HG03521 (cell line): ENCODE measurements at regions not wholly inside any gene's neighbourhood (a gene's known extent, or its start where the extent isn't known, plus 50 kb on each side); places are given as distances from the start of the nearest gene placed in this dataset.

ENCODE experiments used
- ATAC-seq: cut with Tn5 transposase; IDR thresholded peaks from one replicate; pipeline ENCODE4 v1.9.1; 2021; ENCODE audit warnings: mild to moderate bottlenecking, moderate library complexity; ENCODE audit not compliant: unreplicated experiment

DNA sequence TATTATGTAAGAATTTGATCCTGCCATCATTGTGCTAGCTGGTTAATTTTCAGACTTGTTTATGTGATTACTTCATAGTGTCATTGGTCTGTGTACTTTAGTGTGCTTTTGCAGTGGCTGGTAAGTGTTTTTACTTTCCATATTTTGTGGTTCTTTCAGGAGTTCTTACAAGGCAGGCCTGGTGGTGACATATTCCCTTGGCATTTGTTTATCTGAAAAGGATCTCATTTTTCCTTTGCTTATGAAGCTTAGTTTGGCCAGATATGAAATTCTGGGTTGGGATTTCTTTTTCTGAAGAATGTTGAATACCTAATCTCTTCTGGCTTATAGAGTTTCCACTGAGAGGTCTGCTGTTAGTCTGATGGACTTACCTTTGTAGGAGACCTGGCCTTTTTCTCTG lies 72.8 kb upstream of the MC4R start:
- no peak for ATAC-seq

DNA sequence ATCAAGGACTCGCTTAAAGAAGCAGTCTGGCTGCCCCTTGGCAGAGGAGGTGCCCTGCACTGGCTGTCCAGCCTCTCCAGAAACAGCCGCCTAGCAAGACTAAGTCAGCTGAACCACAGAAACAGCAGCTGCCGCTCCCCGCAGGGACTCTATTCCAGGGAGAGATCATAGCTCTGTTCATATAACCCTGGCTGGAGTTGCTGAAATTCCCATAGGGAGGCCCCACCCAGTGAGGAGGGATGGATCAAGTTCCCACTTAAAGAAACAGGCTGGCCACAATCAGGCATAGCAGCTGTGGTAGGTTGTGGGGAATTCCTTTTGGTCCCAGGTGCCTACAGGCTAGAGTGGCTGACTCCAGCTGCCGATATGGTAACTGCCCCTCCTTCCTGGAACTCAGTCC lies 74.2 kb upstream of the MC4R start:
- no peak for ATAC-seq

DNA sequence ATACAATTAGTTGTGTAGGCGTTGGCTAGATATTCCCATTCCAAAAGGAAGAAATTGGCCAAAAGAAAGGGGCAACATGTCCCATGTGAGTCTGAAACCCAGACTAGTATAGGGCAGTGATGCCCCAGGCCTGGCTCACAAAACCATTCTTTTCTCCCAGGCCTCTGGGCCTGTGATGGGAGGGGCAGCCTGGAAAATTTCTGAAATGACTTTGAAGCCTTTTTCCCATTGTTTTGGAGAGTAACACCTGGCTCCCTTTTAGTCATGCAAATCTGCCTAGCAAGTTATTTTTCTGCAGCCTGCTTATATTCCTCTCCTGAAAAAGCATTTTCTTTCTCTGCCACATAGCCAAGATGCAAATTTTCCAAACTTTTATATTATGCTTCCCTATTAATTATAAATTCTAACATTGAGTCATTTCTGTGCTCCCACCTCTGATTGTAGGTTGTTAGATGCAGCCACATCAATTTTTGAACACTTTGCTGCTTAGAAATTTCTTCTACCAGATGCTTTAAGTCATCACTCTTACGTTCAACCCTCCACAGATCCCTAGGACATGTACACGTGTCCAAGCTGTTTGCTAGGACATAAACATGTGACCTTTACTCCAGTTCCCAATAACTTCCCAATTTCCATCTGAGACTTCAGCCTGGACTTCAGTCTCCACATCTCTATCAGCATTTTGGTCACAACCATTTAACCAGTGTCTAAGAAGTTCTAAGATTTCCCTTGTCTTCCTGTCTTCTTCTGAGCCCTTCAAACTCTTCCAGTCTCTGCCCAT lies 76.1 kb upstream of the MC4R start:
- no peak for ATAC-seq

DNA sequence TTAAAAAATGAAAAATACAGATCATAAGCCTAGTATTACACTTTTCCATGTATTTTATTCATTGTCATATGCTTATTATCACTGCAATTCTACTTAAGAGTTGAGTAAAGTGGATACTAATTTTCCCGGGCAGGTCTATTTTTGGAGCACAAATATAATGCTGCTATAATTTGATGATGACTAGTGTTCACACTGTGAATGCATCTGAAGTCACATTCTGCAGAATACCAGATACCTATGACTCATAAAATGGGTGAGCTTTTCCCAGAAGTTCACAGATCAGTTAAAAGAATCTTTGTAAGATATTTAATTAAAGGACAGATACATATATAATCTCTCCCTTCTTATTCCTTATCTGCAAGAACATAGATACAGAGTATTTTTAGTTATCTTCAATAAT lies 79.8 kb upstream of the MC4R start:
- no peak for ATAC-seq

DNA sequence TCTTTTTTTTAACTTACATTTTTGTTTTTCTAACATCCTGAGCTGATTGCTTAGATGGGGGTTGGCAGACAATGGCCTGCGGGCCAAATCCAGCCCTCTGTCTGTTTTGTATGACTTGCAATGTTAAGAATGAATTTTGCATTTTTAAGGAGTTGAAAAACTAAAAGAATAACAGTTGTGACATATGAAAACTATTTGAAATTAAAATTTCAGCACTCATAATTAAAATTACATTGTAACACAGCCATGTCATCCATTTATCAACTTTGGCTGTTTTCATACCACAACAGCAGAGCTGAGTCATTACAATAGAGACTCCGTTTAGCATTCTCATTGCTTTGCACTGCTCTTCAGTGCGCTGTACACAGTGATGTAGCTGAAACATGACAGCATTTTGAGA lies 94.1 kb upstream of the MC4R start:
- ATAC-seq, result no peak

DNA sequence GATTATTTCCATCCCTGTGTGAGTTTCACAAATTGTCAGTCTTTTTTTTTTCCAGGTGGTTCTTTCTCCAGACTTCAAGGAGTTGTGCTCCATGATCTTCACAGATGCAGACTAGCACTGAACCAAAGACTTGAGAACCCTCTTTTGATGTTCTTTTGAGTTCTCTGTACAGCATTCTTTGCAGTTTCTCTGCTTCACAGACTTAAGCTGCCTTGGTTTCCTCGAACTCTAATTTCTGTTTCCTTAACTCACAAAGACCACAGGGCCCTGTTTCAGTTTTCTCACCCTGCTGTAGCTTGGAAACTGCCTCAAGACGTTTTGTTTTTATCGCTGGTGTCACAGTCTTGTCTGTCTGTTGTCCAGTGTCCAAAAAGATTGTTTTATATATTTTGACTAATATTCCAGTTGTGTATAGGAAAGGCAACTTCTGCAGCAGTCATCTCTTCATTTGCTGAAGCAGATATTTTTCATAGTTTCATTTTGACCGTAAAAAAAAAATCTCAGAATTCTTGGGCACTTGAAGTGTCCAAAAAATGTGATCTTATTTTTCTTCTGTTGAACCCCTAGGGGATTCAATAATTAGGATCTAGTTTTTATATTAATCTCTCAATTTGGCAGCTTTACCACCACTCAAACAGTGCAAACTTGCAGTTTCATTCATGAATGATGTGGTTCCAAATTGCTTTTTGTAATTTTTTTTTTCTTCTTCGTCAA lies 97.0 kb upstream of the MC4R start:
- ATAC-seq, result no peak

DNA sequence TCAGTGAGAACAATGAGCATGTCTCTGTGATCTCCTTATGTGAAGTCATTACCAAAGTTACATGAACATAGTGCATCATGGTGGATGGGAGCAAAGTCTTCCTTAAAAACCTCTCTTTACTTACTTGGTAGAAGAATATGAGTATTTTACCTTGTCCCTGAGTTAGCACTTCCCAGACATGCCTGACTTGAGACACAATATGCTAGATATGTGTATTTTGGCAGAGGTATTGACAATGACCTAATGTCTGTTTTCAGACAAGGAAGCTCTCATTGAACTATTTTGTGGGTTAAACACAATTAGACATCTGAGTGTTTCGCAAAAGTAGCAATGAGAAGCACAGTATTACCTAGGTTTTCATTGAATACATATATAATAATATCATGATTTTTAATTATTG lies 99.1 kb upstream of the MC4R start:
- ATAC-seq, result no peak

DNA sequence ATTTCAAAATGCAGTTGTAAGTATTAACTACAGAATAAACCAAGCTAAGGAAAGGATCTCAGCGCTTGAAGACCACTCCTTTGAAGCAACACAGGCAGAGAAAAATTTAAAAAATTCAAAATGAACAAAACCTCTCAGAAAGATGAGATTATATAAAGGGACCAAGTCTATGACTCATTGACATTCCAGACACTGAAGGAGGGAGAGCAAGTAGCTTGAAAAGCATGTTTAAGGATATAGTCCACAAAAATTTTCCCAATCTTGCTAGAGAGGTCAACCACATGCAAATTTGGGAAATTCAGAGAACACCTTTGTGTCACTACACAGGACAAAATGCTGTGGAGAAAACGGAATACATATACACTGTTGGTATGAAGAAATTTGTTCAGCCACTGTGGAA lies 112.6 kb upstream of the MC4R start:
- no peak for ATAC-seq

DNA sequence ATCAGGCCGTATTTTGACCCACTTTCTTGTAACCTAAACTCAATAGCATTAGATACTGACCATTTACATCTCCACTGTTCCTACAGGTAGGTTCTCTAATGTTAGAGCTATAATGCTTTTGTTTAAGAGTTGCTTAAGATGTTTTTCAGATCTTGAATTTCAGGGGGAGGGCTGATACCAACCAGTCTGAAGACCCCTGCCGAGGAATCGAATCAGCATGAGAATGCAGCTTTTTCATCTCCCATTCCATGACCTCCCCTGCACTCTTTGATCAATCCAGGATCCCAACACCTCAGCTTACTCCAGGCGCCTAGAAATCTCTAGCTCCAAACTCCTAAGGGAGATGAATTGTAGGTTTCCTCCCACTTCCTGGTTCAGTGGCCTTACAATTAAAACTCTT lies 120.5 kb upstream of the MC4R start:
- ATAC-seq, result no peak

DNA sequence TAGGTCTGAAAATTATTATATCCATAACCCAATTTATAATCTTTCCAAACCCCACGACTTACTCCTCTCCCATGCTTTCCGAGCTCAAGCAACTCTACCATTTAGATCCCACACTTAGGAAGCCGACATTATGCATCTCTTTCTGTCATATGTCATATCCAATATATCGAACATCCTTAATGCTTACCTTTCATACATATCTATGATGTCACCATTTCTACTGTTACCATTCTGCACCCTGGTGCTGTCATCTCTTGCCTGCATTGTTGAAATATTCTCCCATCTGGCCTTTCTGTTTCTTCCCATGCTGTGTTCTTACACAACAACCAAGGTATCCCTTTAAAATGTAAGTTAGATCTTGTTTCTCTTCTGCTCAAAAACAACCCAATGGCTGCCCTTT lies 127.1 kb upstream of the MC4R start:
- ATAC-seq, result no peak

DNA sequence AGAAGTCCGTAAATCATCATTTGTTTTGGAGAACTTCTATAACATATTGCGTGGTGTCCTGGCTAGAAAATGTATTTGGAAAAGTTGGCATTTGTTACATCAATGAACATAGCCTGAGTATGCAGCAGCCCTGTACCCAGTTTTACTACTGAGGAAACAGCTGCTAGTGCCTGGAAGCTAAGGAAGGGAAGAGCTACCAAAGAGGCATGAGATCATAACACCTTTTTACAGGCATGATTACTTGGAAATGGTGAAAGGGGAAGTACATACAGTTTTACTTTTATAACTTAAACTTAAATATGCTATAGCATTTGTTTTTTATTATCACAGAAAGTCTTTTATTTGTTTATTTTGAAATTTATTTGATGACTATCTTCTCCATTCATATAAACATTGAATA lies 128.4 kb upstream of the MC4R start:
- no peak for ATAC-seq

DNA sequence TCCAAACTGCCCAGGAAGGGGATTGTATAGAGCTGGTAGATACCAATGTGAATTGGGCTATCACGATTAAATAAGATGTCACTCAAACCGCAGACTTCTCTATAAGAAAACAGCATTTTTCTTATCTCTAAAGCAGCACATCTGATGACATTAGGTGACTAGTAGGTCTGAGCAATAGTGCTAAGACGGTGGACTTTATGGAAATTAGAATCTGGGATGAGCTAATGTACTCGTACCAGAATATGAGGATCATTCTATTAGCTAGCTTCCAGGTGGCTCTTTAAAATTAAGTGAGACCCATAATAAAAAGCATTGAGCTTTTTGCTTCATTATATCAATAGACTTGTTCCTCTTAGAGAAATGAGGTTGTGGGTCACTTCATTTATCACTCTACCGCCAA lies 130.0 kb upstream of the MC4R start:
- ATAC-seq, result no peak

DNA sequence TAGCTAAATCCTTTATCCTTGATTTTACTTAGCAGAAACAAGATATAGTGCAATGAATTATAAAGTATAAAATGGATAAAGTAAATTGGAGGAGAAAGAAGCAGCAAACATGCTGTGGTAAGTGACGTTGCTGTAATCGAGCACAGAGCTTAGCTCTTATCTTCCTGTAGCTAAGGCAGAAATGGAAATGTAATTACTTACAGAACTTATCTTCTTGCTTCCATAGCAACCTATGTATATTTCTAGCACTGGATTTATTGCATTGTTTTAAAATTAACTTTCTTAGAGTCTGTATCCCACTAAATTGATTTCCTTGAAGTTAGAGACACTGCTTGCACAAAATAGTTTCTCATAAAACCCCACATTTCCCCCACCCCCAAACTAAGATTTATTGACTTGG lies 130.6 kb upstream of the MC4R start:
- no peak for ATAC-seq

DNA sequence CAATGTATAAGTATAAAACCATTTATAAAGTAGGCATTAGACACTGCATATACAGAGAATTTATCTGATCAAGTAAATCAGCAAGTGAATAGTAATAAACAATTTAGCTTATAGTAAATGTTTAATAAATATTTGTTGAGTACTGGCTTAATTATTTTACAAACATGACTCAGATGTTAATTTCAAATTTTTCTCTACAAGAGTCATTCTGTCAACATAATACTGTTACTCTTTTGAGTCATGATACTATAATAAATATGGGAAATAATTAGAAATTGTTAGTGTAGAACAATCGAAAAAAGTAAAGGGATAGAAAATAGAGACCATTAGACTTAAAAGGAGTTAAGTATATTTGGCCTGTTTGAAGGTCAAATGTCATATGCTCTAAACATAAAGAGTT lies 133.6 kb upstream of the MC4R start:
- no peak for ATAC-seq

DNA sequence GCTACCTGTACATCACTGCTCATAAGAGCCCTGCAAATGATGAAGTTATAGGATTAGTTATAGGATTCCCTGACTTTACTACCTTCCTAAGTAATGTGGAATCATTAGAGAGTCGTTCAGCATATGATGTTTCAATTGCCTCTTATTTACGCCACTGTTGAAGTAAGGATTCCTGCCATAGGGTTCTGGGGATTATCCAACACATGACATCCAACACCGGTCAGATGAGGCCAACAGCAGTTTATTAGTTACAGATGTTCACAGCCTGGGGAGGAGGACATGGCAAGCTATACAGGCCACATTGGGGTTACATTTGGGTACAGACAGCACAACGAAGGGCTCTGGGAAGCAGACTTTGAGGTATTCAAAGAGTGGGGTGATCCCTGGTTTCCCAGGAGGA lies 134.1 kb upstream of the MC4R start:
- ATAC-seq, result no peak

DNA sequence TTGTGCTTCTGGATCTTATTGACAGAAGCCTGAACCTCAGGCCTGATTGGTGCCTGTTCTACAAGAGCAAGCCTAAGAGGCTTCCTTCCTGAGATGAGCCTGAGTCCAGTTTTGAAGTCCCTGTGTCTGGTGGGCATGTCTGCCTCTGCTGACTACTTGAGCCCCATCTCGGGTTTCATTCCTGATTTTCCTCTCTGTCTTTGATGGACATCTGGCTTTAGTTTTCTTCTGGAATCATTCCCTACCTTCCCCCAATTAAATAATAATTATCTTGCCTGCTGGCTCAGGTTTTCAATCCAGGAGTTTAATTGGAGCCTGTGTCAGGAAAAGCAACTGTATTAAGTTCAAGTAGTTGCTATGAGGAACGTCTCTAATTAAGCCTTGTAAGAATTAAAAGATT lies 135.5 kb upstream of the MC4R start:
- no peak for ATAC-seq

DNA sequence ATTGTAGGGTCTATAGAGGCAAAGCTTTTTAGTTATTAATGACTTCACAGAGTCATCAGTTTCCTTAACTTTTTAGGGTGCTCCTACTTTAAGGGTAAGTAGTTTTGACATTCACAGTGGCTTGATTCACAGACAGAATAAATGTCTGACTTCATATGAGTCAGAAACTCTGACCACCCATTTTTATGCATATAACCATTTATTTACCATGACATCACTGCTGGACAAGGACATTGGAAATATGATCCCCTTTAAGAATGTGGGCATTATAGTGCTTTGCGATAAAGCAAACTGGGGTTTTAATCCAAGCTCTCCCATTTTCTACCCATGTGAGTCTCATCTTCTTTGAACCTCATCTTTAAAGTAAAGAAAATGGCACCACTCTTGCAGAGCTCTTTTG lies 162.0 kb upstream of the MC4R start:
- no peak for ATAC-seq

DNA sequence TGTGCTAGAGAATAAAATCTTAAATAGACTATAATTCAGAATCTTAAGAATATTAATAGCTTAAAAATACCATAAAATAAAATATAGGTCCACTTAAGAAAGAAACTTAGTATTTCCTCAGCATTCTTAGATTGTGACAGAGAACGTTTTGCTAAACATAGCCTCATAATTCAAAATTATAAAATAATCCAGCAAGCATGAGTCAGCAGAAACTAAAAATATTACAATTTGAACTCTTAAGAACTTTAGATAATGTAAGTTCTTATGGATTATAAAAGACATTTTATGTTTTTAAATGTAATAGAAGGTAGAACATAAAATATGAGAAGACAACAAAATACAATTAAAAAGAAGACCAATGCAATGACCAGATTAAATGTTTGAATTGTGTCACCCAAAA lies 164.5 kb upstream of the MC4R start:
- ATAC-seq, result no peak

DNA sequence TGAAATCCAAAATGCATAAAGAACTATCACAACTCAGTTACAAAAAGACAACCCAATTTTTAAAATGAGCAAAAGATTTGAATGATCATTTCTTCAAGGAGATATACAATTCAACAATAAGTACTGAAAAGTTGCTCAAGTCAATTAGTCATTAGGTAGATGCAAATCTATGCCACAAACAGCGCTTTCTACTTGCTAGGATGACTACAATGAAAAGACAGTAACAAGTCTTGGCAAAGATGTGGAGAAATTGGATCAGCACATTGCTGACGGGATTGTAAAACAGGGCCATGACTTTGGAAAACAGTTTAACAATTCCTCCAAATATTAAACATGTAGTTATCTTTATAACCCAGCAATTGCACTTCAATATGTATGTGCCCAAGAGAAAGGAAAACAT lies 166.3 kb upstream of the MC4R start:
- no peak for ATAC-seq

DNA sequence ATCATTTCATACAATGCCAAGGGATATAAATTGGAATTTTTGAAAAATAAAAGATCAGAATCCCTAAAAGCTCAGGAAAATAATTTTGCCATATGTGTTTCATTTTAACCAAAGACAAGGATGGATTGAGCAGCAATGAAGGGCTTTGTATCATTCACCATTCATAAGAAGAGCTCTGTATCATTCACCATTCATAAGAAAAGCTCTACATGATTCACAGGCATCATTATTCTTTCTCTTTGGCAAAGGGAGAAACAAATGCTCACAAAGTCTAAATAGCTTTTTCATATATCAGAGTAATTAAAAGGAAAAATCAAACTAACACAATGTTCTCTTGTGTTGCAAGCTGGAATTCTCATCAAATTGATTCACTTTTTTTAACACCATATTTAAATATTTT lies 169.1 kb upstream of the MC4R start:
- no peak for ATAC-seq

DNA sequence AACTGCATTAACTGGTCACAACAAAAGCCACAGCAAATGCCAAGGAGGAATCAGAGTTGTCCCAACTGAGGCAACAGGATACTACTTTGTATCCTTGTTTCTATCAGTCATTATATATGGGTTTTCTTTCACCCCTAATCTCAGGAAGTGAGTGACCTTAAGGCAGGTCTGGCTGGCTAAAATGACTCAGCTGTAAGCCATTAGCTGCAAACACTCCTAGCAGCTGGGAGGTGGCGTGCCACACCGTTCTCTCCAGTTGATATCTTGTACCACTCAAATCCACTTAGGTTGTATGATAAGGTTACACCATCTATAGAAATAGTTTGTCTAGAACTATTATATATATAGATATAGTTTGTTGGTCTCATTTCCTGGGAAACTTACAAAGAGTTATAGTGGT lies 171.1 kb upstream of the MC4R start:
- ATAC-seq, result no peak

DNA sequence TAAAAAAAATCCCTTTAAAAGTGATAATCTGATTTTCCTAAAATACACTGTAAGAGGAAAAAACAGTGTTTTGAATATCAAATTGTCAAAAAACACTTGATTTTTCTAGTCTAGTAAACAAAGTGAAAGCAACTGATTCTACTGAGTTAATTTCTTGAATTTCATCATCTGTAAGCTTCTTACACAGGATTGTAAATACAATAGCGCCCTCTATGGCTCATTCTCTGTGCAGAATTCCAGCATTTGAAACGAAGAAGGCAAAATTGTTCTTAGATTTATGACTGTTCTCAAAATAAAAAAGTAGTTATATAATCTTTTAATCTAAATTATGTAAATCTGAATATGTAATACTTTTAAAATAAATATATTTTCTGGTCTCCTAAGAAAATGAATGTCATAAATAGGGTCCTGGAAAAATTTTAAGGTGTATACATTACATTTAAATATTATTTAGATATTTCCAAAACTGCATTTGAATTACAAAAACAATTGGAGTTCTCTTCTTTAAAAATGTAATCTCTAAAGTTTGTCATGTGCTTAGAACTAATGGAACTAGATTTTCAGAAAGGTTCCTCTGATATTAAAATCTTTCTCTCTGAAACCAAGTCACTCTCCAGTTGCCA lies 176.9 kb upstream of the MC4R start:
- no peak for ATAC-seq
